DND-41 (cell line): ENCODE measurements at regions not wholly inside any gene's neighbourhood (a gene's known extent, or its start where the extent isn't known, plus 50 kb on each side); places are given as distances from the start of the nearest gene placed in this dataset.
A peak's percentile ranks its signal among the peaks of the same experiment; 100 is the strongest.

Experiments
- ATAC-seq: fragments of 200-7000 bp; cut with Tn5 transposase; 3 replicates; pipeline ENCODE4 v1.9.1; 2021; ENCODE audit warnings: low read depth; ENCODE audit not compliant: insufficient read depth
- DNase-seq: peaks from one replicate; pipeline ENCODE4 v3.0.0-alpha.2; 2020
- H2AFZ ChIP-seq: 2 replicates; pipeline ENCODE4 v1.6.0; 2012; ENCODE audit warnings: low read depth, low read length
- H3K27ac ChIP-seq: 2 replicates; pipeline ENCODE4 v1.5.1; 2012; ENCODE audit warnings: low read length, inconsistent platforms
- H3K27me3 ChIP-seq: fragments of 200-600 bp; sonication (generic); 2 replicates; pipeline ENCODE4 v1.6.0; 2012; ENCODE audit warnings: low read length, mild to moderate bottlenecking, inconsistent platforms; ENCODE audit not compliant: insufficient read depth, poor library complexity
- H3K36me3 ChIP-seq: 2 replicates; pipeline ENCODE4 v1.5.1; 2012; ENCODE audit warnings: low read length, inconsistent platforms; ENCODE audit not compliant: insufficient read depth
- H3K4me1 ChIP-seq: 2 replicates; pipeline ENCODE4 v1.5.1; 2012; ENCODE audit warnings: mild to moderate bottlenecking, low read length; ENCODE audit not compliant: insufficient read depth
- H3K4me2 ChIP-seq: 2 replicates; pipeline ENCODE4 v1.6.0; 2012; ENCODE audit warnings: mild to moderate bottlenecking, moderate library complexity, low read length, inconsistent platforms; ENCODE audit not compliant: insufficient read depth
- H3K4me3 ChIP-seq, 2 experiments: fragments of 200-600 bp in 1 of 2; shearing (Covaris generic) in 1 of 2; 2 replicates each; pipeline ENCODE4 v1.5.1; 2012 to 2016; ENCODE audit warnings: inconsistent platforms in 2 of 2, low read length in 2 of 2, mild to moderate bottlenecking in 2 of 2, low read depth in 1 of 2, moderate library complexity in 1 of 2
- H3K79me2 ChIP-seq: 2 replicates; pipeline ENCODE4 v1.6.0; 2012; ENCODE audit warnings: low read length, inconsistent platforms; ENCODE audit not compliant: insufficient read depth
- H3K9ac ChIP-seq: 2 replicates; pipeline ENCODE4 v1.6.0; 2012; ENCODE audit warnings: low read depth, mild to moderate bottlenecking, inconsistent platforms, low read length, moderate library complexity
- H3K9me3 ChIP-seq: 2 replicates; pipeline ENCODE4 v1.5.1; 2012; ENCODE audit warnings: low read length, moderate library complexity, mild to moderate bottlenecking, inconsistent platforms; ENCODE audit not compliant: insufficient read depth, severe bottlenecking
- H4K20me1 ChIP-seq: 2 replicates; pipeline ENCODE4 v1.6.0; 2012; ENCODE audit warnings: low read length; ENCODE audit not compliant: insufficient read depth
- CTCF ChIP-seq: IDR thresholded peaks from 2 replicates; pipeline ENCODE4 v1.5.1; 2012; ENCODE audit warnings: borderline replicate concordance, low read length, moderate library complexity, mild to moderate bottlenecking; ENCODE audit not compliant: poor library complexity, severe bottlenecking; ENCODE audit errors: extremely low read depth
- EZH2 ChIP-seq: IDR thresholded peaks from 3 replicates; pipeline ENCODE4 v1.6.1; 2012; ENCODE audit warnings: borderline replicate concordance, low read depth, mild to moderate bottlenecking, moderate library complexity, low read length, inconsistent platforms; ENCODE audit not compliant: severe bottlenecking

- Histone ChIP-seq H3K27me3 (peaks cover 6% of the 10 kb centered on the region), H3K9me3 (no peaks in the 10 kb centered on the region), H2AFZ (peak overlapping the region; percentile 46), H3K27ac (peak overlapping the region; percentile 9; the same call in 1 of the 2 replicates), H3K4me3 (peak overlapping the region; percentile 9 to 55; a peak in 3 of 4 replicates), H3K79me2 (no peaks in the 10 kb centered on the region), H4K20me1 (no peaks in the 10 kb centered on the region; the same call in 1 of the 2 replicates), H3K4me1 (peaks cover 18% of the 10 kb centered on the region), H3K9ac (peak overlapping the region; percentile 49), H3K36me3 (no peaks in the 10 kb centered on the region), H3K4me2 (peak overlapping the region; percentile 81)
- TF ChIP-seq EZH2 (peak; percentile 66), CTCF (no peak)
- ATAC-seq (peak; percentile 97), DNase-seq (peak; percentile 85)
These were observed 102.5 kb downstream of the ARRDC3 start for GRCh38 chr5:91280362-91281269.

- ATAC-seq: no peak
- TF ChIP-seq CTCF (no peak), EZH2 (no peak)
- H3K4me2 ChIP-seq: no peak overlapping the region
These were observed 105.3 kb downstream of the ARRDC3 start for GRCh38 chr5:91277840-91278239.

GRCh38 chr5:91277093-91277626 lies 106.0 kb downstream of the ARRDC3 start:
- no peaks in the 10 kb centered on the region for H3K36me3 ChIP-seq
- H4K20me1 ChIP-seq: no peaks in the 10 kb centered on the region; the same call in 1 of the 2 replicates
- H3K4me1 ChIP-seq: peaks cover 18% of the 10 kb centered on the region
- peaks cover 6% of the 10 kb centered on the region for H3K27me3 ChIP-seq
- ATAC-seq (no peak), DNase-seq (no peak)
- H3K79me2 ChIP-seq: no peaks in the 10 kb centered on the region
- no peak for TF ChIP-seq EZH2
- H3K27ac ChIP-seq: no peak overlapping the region
- no peak overlapping the region for H3K4me2 ChIP-seq
- H3K9me3 ChIP-seq: no peaks in the 10 kb centered on the region
- H3K9ac ChIP-seq: no peak overlapping the region
- H3K4me3 ChIP-seq: no peak overlapping the region
- H2AFZ ChIP-seq: no peak overlapping the region

More at GRCh38 chr5:91277840-91278239, 105.3 kb downstream of the ARRDC3 start:
- H3K9ac ChIP-seq: no peak overlapping the region
- peaks cover 18% of the 10 kb centered on the region for H3K4me1 ChIP-seq
- H3K36me3 ChIP-seq: no peaks in the 10 kb centered on the region
- no peak overlapping the region for H2AFZ ChIP-seq
- no peaks in the 10 kb centered on the region for H3K79me2 ChIP-seq
- H3K27ac ChIP-seq: no peak overlapping the region
- peaks cover 6% of the 10 kb centered on the region for H3K27me3 ChIP-seq
- no peaks in the 10 kb centered on the region for H3K9me3 ChIP-seq
- no peak overlapping the region for H3K4me3 ChIP-seq
- DNase-seq: no peak
- no peaks in the 10 kb centered on the region; the same call in 1 of the 2 replicates for H4K20me1 ChIP-seq

- Histone ChIP-seq H3K27me3 (no peaks in the 10 kb centered on the region), H3K27ac (no peak overlapping the region), H3K4me2 (no peak overlapping the region), H2AFZ (no peak overlapping the region; the same call in 1 of the 2 replicates), H3K9ac (no peak overlapping the region), H4K20me1 (no peaks in the 10 kb centered on the region), H3K79me2 (no peaks in the 10 kb centered on the region), H3K4me1 (peaks cover 16% of the 10 kb centered on the region), H3K9me3 (no peaks in the 10 kb centered on the region), H3K4me3 (no peak overlapping the region), H3K36me3 (no peaks in the 10 kb centered on the region)
- ATAC-seq (no peak), DNase-seq (no peak)
- TF ChIP-seq CTCF: no peak
- no peak for TF ChIP-seq EZH2
These were observed 110.3 kb downstream of the ARRDC3 start for GRCh38 chr5:91272858-91273257.
